GM19467 (cell line): ENCODE measurements at regions not wholly inside any gene's neighbourhood (a gene's known extent, or its start where the extent isn't known, plus 50 kb on each side); places are given as distances from the start of the nearest gene placed in this dataset.

Experiments used
- ATAC-seq: cut with Tn5 transposase; IDR thresholded peaks from one replicate; pipeline ENCODE4 v1.9.1; 2021; ENCODE audit warnings: mild to moderate bottlenecking, moderate library complexity; ENCODE audit not compliant: unreplicated experiment

GRCh38 chr20:11529047-11529446, 388.6 kb upstream of the BTBD3 start:
- ATAC-seq: no peak

- ATAC-seq: no peak
Measured at GRCh38 chr20:11537032-11537431, 380.7 kb upstream of the BTBD3 start.

- no peak for ATAC-seq
Measured at GRCh38 chr20:11539450-11539849, 378.2 kb upstream of the BTBD3 start.

GRCh38 chr20:11540558-11540957, 377.1 kb upstream of the BTBD3 start:
- ATAC-seq: no peak

- no peak for ATAC-seq
Measured at GRCh38 chr20:11542645-11543044, 375.0 kb upstream of the BTBD3 start.

- ATAC-seq: no peak
Measured at GRCh38 chr20:11544029-11544678, 373.5 kb upstream of the BTBD3 start.

GRCh38 chr20:11546939-11547338, 370.8 kb upstream of the BTBD3 start:
- no peak for ATAC-seq

- ATAC-seq: no peak
Measured at GRCh38 chr20:11549172-11550103, 368.3 kb upstream of the BTBD3 start.

- no peak for ATAC-seq
Measured at GRCh38 chr20:11550657-11551338, 366.9 kb upstream of the BTBD3 start.

- ATAC-seq: no peak
Measured at GRCh38 chr20:11551479-11551878, 366.2 kb upstream of the BTBD3 start.

- no peak for ATAC-seq
Measured at GRCh38 chr20:11553603-11554002, 364.1 kb upstream of the BTBD3 start.

GRCh38 chr20:11555510-11555909, 362.2 kb upstream of the BTBD3 start:
- ATAC-seq: no peak

- no peak for ATAC-seq
Measured at GRCh38 chr20:11556410-11556809, 361.3 kb upstream of the BTBD3 start.

GRCh38 chr20:11564491-11564890, 353.2 kb upstream of the BTBD3 start:
- ATAC-seq: no peak

GRCh38 chr20:11569163-11569562, 348.5 kb upstream of the BTBD3 start:
- no peak for ATAC-seq

- ATAC-seq: no peak
Measured at GRCh38 chr20:11573507-11573906, 344.2 kb upstream of the BTBD3 start.

- ATAC-seq: no peak
Measured at GRCh38 chr20:11581271-11581670, 336.4 kb upstream of the BTBD3 start.

GRCh38 chr20:11582060-11582459, 335.6 kb upstream of the BTBD3 start:
- no peak for ATAC-seq

GRCh38 chr20:11585752-11586352, 331.8 kb upstream of the BTBD3 start:
- ATAC-seq: no peak

- ATAC-seq: no peak
Measured at GRCh38 chr20:11588875-11589274, 328.8 kb upstream of the BTBD3 start.

- no peak for ATAC-seq
Measured at GRCh38 chr20:11591965-11592364, 325.7 kb upstream of the BTBD3 start.
